Gastroesophageal sphincter (tissue), 4 donors: ENCODE measurements at regions not wholly inside any gene's neighbourhood (a gene's known extent, or its start where the extent isn't known, plus 50 kb on each side); places are given as distances from the start of the nearest gene placed in this dataset.

ENCODE experiments used
- ATAC-seq: fragments of 150-250 bp; one replicate; pipeline ENCODE4 v1.9.1; 2016; ENCODE audit warnings: mild to moderate bottlenecking, moderate library complexity
- H3K27ac ChIP-seq, 4 donors: fragments of 200-600 bp; sonication (generic) in 3 of 4; 1 replicate in 3 of 4; 2 replicates in 1 of 4; pipeline ENCODE4 v1.5.1; 2016 to 2019
- H3K27me3 ChIP-seq: fragments of 200-600 bp; sonication (generic); one replicate; pipeline ENCODE4 v1.5.1; 2019
- H3K36me3 ChIP-seq, 2 donors: fragments of 200-600 bp; sonication (generic); one replicate each; pipeline ENCODE4 v1.5.1; 2019; ENCODE audit warnings: control low read depth in 1 of 2
- H3K4me1 ChIP-seq, 3 donors: fragments of 200-600 bp; sonication (generic); 1 replicate in 2 of 3; 2 replicates in 1 of 3; pipeline ENCODE4 v1.5.1; 2016 to 2019; ENCODE audit warnings: control low read depth in 2 of 3
- H3K4me3 ChIP-seq, 2 donors: fragments of 200-600 bp; sonication (generic); one replicate each; pipeline ENCODE4 v1.5.1; 2019; ENCODE audit warnings: mild to moderate bottlenecking in 1 of 2, moderate library complexity in 1 of 2
- H3K9me3 ChIP-seq, 3 donors: fragments of 200-600 bp; sonication (generic); one replicate each; pipeline ENCODE4 v1.5.1; 2017 to 2019; ENCODE audit warnings: control low read depth in 2 of 3
- CTCF ChIP-seq, 4 experiments: fragments of 200-600 bp in 2 of 4; fragments of 450-650 bp in 2 of 4; sonication (generic) in 1 of 4; IDR thresholded peaks; one replicate each; pipeline ENCODE4 v1.5.1; 2017 to 2019; ENCODE audit warnings: antibody characterized with exemption in 4 of 4, mild to moderate bottlenecking in 2 of 4, moderate library complexity in 2 of 4
- EP300 ChIP-seq: sonication (generic); formaldehyde crosslinking; IDR thresholded peaks from one replicate; pipeline ENCODE4 v1.6.1; 2017; ENCODE audit warnings: antibody characterized with exemption, mild to moderate bottlenecking
- POLR2A ChIP-seq, 2 donors: fragments of 450-650 bp; IDR thresholded peaks; one replicate each; pipeline ENCODE4 v1.6.1; 2017; ENCODE audit warnings: antibody characterized with exemption in 2 of 2, mild to moderate bottlenecking in 2 of 2, moderate library complexity in 1 of 2
- POLR2AphosphoS5 ChIP-seq: sonication (generic); formaldehyde crosslinking; IDR thresholded peaks from one replicate; pipeline ENCODE4 v1.6.1; 2017; ENCODE audit warnings: antibody characterized with exemption
- WGBS, 2 donors: methylation state at CpG; one replicate each; pipeline ENCODE4 v1.1.5; 2018; ENCODE audit warnings: low coverage in 1 of 2; 5-methylcytosine and 5-hydroxymethylcytosine counted together

GRCh38 chr20:22887796-22888195 lies 147.3 kb upstream of the SSTR4 start:
- Histone ChIP-seq H3K27ac (no peak overlapping the region), H3K9me3 (peaks cover 0 to 19% (median 0%) of the 10 kb centered on the region in 3 donors), H3K36me3 (no peaks in the 10 kb centered on the region), H3K4me3 (no peak overlapping the region), H3K4me1 (peaks cover 0 to 5% (median 0%) of the 10 kb centered on the region in 3 donors), H3K27me3 (peaks cover 6% of the 10 kb centered on the region)
- no peak for TF ChIP-seq EP300
- TF ChIP-seq POLR2AphosphoS5, result no peak
- no peak for TF ChIP-seq POLR2A (IDR thresholded peaks at IDR 0.05)
- TF ChIP-seq CTCF (IDR thresholded peaks at IDR 0.05), result no peak
- no peak for ATAC-seq
- WGBS, 2 donors, result 22 to 28% methylated on average over 2 of the region's 2 CpGs

GRCh38 chr20:22890594-22891300 lies 144.4 kb upstream of the SSTR4 start:
- peaks cover 0 to 10% (median 0%) of the 10 kb centered on the region in 3 donors for H3K9me3 ChIP-seq
- 70 to 92% methylated on average over 2 to 5 of the region's 5 CpGs for WGBS, 2 donors
- H3K27me3 ChIP-seq, result peaks cover 6% of the 10 kb centered on the region
- no peaks in the 10 kb centered on the region for H3K36me3 ChIP-seq
- ATAC-seq, result no peak
- H3K27ac ChIP-seq, result no peak overlapping the region
- H3K4me3 ChIP-seq, result no peak overlapping the region
- TF ChIP-seq CTCF (IDR thresholded peaks at IDR 0.05) (no peak), EP300 (no peak), POLR2AphosphoS5 (no peak), POLR2A (IDR thresholded peaks at IDR 0.05) (no peak)
- H3K4me1 ChIP-seq, result peaks cover 0 to 5% (median 0%) of the 10 kb centered on the region in 3 donors

DNA sequence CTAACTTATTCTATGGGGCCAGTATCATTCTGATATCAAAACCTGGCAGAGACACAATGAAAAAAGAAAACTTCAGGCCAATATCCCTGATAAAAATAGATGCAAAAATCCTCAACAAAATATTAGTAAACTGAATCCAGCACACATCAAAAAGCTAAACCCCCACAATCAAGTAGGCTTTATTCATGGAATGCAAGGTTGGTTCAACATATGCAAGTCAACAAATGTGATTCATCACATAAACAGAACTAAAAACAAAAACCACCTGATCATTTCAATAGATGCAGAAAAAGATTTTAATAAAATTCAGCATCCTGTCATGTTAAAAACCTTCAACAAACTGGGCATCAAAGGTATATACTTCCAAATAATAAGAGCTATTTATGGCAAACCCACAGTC lies 133.9 kb upstream of the SSTR4 start:
- ATAC-seq, result no peak
- TF ChIP-seq POLR2AphosphoS5 (no peak), EP300 (no peak), POLR2A (IDR thresholded peaks at IDR 0.05) (no peak), CTCF (IDR thresholded peaks at IDR 0.05) (no peak)
- H3K27ac ChIP-seq, result no peak overlapping the region

GRCh38 chr20:22901921-22902320 lies 133.2 kb upstream of the SSTR4 start:
- no peak overlapping the region for H3K27ac ChIP-seq
- H3K4me3 ChIP-seq, result no peak overlapping the region
- WGBS, 2 donors, result 59% methylated on average over 2 of the region's 2 CpGs; no CpG with 5 or more reads in 1 of the 2 donors
- peaks cover 0 to 21% (median 0%) of the 10 kb centered on the region in 3 donors for H3K9me3 ChIP-seq
- no peak for ATAC-seq
- H3K4me1 ChIP-seq, result no peaks in the 10 kb centered on the region
- H3K27me3 ChIP-seq, result no peaks in the 10 kb centered on the region
- TF ChIP-seq POLR2AphosphoS5 (no peak), POLR2A (IDR thresholded peaks at IDR 0.05) (no peak), CTCF (IDR thresholded peaks at IDR 0.05) (no peak), EP300 (no peak)
- no peaks in the 10 kb centered on the region for H3K36me3 ChIP-seq

More for the DNA sequence above, 133.9 kb upstream of the SSTR4 start:
- Histone ChIP-seq H3K4me3 (no peak overlapping the region), H3K36me3 (no peaks in the 10 kb centered on the region), H3K27me3 (no peaks in the 10 kb centered on the region), H3K9me3 (peaks cover 0 to 21% (median 0%) of the 10 kb centered on the region in 3 donors), H3K4me1 (no peaks in the 10 kb centered on the region)

GRCh38 chr20:22904386-22904785 lies 130.7 kb upstream of the SSTR4 start:
- 62 to 83% methylated on average over 2 of the region's 2 CpGs for WGBS, 2 donors
- no peaks in the 10 kb centered on the region for H3K36me3 ChIP-seq
- no peaks in the 10 kb centered on the region for H3K4me1 ChIP-seq
- H3K4me3 ChIP-seq, result no peak overlapping the region
- TF ChIP-seq EP300 (no peak), POLR2AphosphoS5 (no peak), CTCF (IDR thresholded peaks at IDR 0.05) (no peak), POLR2A (IDR thresholded peaks at IDR 0.05) (no peak)
- peaks cover 0 to 21% (median 0%) of the 10 kb centered on the region in 3 donors for H3K9me3 ChIP-seq
- no peak overlapping the region for H3K27ac ChIP-seq
- H3K27me3 ChIP-seq, result peaks cover 11% of the 10 kb centered on the region
- no peak for ATAC-seq
